NT2/D1 (cell line): ENCODE measurements at regions not wholly inside any gene's neighbourhood (a gene's known extent, or its start where the extent isn't known, plus 50 kb on each side); places are given as distances from the start of the nearest gene placed in this dataset.

Experiments
- SUZ12 ChIP-seq: IDR thresholded peaks from 2 replicates; pipeline ENCODE4 v1.6.1; 2011; ENCODE audit not compliant: insufficient read length, insufficient read depth; ENCODE audit errors: extremely low read depth
- YY1 ChIP-seq: IDR thresholded peaks from 2 replicates; pipeline ENCODE4 v1.6.1; 2011; ENCODE audit not compliant: insufficient read length, insufficient read depth

DNA sequence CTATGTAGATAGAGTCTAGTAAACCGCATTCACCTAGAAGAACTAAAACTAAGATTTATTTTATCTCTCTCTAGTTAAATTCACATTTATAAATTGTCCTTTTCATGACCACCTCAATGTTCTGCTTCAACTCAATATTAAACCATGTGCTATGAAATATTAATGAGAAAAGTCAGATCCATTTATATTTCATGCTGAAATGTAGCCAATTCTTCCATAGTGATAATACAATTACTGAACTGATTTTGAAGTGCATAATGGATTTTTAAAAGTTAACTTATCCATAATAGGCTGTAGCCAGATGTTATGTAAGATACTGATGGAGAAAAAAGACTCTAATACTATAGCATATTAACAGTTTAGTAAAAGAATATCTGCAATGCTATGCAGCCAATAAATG is 479.7 kb upstream of the PCDH15 start:
- no peak for TF ChIP-seq SUZ12
- no peak for TF ChIP-seq YY1
